Ascending aorta (tissue), 2 donors: ENCODE measurements at regions not wholly inside any gene's neighbourhood (a gene's known extent, or its start where the extent isn't known, plus 50 kb on each side); places are given as distances from the start of the nearest gene placed in this dataset.

Experiments used
- DNase-seq, 2 donors: peaks; one replicate each; pipeline ENCODE4 v3.0.0-alpha.2; 2019; ENCODE audit warnings: low spot score in 2 of 2
- H3K27ac ChIP-seq, 2 donors: fragments of 200-600 bp; sonication (generic); one replicate each; pipeline ENCODE4 v1.5.1; 2016 to 2017; ENCODE audit warnings: mild to moderate bottlenecking in 1 of 2
- H3K27me3 ChIP-seq: fragments of 200-600 bp; sonication (generic); one replicate; pipeline ENCODE4 v1.5.1; 2017
- H3K36me3 ChIP-seq, 2 donors: fragments of 200-600 bp; sonication (generic); one replicate each; pipeline ENCODE4 v1.5.1; 2016
- H3K4me1 ChIP-seq, 2 donors: fragments of 200-600 bp; sonication (generic); one replicate each; pipeline ENCODE4 v1.5.1; 2016 to 2017; ENCODE audit warnings: mild to moderate bottlenecking in 1 of 2
- H3K4me3 ChIP-seq, 2 donors: fragments of 200-600 bp; sonication (generic); one replicate each; pipeline ENCODE4 v1.5.1; 2016 to 2017; ENCODE audit warnings: mild to moderate bottlenecking in 1 of 2
- H3K9me3 ChIP-seq, 2 donors: fragments of 200-600 bp; sonication (generic); one replicate each; pipeline ENCODE4 v1.5.1; 2016
- intact Hi-C: fragments of 100-400 bp; cut with DNase I; formaldehyde crosslinking; loops from one replicate; pipeline ENCODE4 v1.15.1; 2023
- TF ChIP-seq, protein P1 (sequence below), 3 experiments: fragments of 200-600 bp in 2 of 3; fragments of 450-650 bp in 1 of 3; sonication (generic) in 2 of 3; IDR thresholded peaks; one replicate each; pipeline ENCODE4 v1.5.1; 2016 to 2019; ENCODE audit warnings: antibody characterized with exemption in 3 of 3, mild to moderate bottlenecking in 1 of 3, moderate library complexity in 1 of 3

GRCh38 chr9:107079589-107079988, 203.5 kb upstream of the RAD23B start:
- Histone ChIP-seq H3K27me3 (no peaks in the 10 kb centered on the region), H3K4me1 (no peaks in the 10 kb centered on the region), H3K9me3 (no peaks in the 10 kb centered on the region), H3K27ac (no peak overlapping the region), H3K36me3 (no peaks in the 10 kb centered on the region), H3K4me3 (no peak overlapping the region)
- intact Hi-C loops: no loop called here
- TF ChIP-seq, protein P1, sequence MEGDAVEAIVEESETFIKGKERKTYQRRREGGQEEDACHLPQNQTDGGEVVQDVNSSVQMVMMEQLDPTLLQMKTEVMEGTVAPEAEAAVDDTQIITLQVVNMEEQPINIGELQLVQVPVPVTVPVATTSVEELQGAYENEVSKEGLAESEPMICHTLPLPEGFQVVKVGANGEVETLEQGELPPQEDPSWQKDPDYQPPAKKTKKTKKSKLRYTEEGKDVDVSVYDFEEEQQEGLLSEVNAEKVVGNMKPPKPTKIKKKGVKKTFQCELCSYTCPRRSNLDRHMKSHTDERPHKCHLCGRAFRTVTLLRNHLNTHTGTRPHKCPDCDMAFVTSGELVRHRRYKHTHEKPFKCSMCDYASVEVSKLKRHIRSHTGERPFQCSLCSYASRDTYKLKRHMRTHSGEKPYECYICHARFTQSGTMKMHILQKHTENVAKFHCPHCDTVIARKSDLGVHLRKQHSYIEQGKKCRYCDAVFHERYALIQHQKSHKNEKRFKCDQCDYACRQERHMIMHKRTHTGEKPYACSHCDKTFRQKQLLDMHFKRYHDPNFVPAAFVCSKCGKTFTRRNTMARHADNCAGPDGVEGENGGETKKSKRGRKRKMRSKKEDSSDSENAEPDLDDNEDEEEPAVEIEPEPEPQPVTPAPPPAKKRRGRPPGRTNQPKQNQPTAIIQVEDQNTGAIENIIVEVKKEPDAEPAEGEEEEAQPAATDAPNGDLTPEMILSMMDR (IDR thresholded peaks at IDR 0.05): no peak
- no peak for DNase-seq

DNA sequence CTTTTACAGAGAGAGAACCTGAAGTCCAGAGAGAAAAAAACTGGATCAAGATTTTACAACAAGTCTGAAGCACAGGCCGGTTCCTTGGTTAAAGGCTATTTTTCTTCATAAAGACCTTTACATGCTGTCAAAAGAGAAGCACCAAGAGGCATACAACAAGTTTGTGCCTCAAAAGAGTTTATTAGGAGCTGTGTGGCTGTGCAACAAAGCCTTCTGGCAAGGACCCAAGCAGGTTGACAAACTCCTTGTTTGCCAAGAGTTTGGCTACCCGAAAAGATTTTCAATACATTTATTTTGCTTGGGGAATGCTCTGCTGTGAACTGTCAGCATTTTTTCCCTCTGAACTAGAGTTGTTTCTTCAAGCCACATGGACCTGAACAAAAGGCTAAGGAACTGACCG, 202.9 kb upstream of the RAD23B start:
- TF ChIP-seq, protein P1 (IDR thresholded peaks at IDR 0.05): no peak
- H3K27me3 ChIP-seq: no peaks in the 10 kb centered on the region
- H3K27ac ChIP-seq: no peak overlapping the region
- DNase-seq: no peak
- intact Hi-C loops: no loop called here
- H3K4me1 ChIP-seq: no peaks in the 10 kb centered on the region
- no peaks in the 10 kb centered on the region for H3K9me3 ChIP-seq
- no peaks in the 10 kb centered on the region for H3K36me3 ChIP-seq
- H3K4me3 ChIP-seq: no peak overlapping the region

- intact Hi-C loops: no loop called here
- no peaks in the 10 kb centered on the region for H3K36me3 ChIP-seq
- H3K9me3 ChIP-seq: no peaks in the 10 kb centered on the region
- DNase-seq: no peak
- TF ChIP-seq, protein P1 (IDR thresholded peaks at IDR 0.05): no peak
- H3K27ac ChIP-seq: no peak overlapping the region
- H3K4me3 ChIP-seq: no peak overlapping the region
- H3K4me1 ChIP-seq: no peaks in the 10 kb centered on the region
- H3K27me3 ChIP-seq: no peaks in the 10 kb centered on the region
Measured at GRCh38 chr9:107086460-107086859, 196.6 kb upstream of the RAD23B start.

DNA sequence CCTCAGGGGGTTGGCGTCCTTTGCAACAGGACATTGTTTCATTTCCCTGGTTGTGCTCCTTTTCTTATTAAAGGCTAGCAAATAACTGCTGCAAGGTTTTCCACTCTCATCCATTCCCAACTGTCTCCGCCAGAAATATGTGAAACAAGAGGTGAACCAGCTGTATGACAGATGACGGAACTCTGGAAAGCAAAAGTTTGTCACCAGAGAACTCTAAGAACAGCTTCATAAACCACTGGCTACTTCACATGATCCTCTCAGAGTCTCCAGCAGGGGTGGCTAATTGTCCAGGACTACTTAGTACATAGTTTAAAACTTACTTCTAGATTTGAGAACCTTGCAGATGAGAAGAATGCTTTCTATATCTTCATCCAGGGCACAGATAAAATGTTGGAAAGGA, 195.9 kb upstream of the RAD23B start:
- no peaks in the 10 kb centered on the region for H3K36me3 ChIP-seq
- intact Hi-C loops: no loop called here
- TF ChIP-seq, protein P1 (IDR thresholded peaks at IDR 0.05): no peak

DNA sequence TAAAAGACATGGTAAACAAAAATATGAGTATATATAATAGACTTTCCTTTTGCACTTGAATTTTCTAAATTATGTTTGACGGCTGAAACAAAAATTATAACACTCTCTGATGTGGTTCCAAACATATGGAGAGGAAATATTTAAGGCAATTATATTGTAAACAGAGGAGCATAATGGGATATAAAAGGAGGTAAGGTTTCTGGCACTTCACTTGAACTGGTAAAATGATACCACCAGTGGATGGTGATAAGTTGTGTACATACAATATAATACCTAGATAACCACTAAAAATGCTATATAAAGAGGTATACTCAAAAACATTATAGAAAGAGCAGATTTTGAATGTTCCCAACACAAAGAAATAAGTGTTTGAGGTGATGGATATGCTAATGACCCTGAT, 192.9 kb upstream of the RAD23B start:
- Histone ChIP-seq H3K27me3 (no peaks in the 10 kb centered on the region), H3K36me3 (no peaks in the 10 kb centered on the region), H3K4me3 (no peak overlapping the region), H3K27ac (no peak overlapping the region), H3K4me1 (no peaks in the 10 kb centered on the region), H3K9me3 (no peaks in the 10 kb centered on the region)
- intact Hi-C loops: no loop called here
- TF ChIP-seq, protein P1 (IDR thresholded peaks at IDR 0.05): no peak
- DNase-seq: no peak

More for the DNA sequence above, 195.9 kb upstream of the RAD23B start:
- Histone ChIP-seq H3K27me3 (no peaks in the 10 kb centered on the region), H3K9me3 (no peaks in the 10 kb centered on the region), H3K4me3 (no peak overlapping the region), H3K27ac (no peak overlapping the region), H3K4me1 (no peaks in the 10 kb centered on the region)
- DNase-seq: no peak

DNA sequence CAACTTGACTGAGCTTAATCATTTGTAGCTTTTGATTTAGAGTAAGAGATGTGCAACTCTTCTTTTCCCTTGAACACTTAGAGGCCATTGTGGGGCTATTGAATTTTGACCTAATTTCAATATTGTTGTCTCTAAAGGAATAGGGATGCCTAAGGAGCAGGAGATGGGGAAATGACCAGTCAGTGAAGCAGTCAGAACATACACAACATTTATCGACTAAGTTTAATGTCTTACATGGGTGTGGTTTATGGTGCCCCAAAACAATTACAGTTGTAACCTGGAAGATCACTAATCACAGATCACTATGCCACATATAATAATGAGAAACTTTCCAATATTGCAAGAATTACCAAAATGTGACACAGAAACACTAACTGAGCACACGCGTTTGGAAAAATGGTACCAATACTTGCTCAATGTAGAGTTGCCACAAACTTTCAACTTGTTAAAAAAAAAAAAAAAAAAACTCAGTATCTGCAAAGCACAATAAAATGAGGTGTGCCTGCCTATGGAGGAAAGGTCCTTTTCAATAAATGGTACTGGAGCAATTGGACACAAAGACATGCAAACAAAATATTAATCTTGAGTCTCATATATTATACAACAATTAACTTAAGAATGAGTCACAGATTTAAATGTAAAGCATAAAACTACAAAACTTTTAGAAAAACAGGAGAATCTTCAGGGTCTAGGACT, 189.6 kb upstream of the RAD23B start:
- intact Hi-C loops: no loop called here
- Histone ChIP-seq H3K4me3 (no peak overlapping the region), H3K27me3 (no peaks in the 10 kb centered on the region), H3K4me1 (no peaks in the 10 kb centered on the region), H3K9me3 (no peaks in the 10 kb centered on the region), H3K27ac (no peak overlapping the region), H3K36me3 (no peaks in the 10 kb centered on the region)
- TF ChIP-seq, protein P1 (IDR thresholded peaks at IDR 0.05): no peak
- DNase-seq: no peak
